Esophagus muscularis mucosa (tissue), 4 donors: ENCODE measurements at regions not wholly inside any gene's neighbourhood (a gene's known extent, or its start where the extent isn't known, plus 50 kb on each side); places are given as distances from the start of the nearest gene placed in this dataset.

Source experiments
- DNase-seq: peaks from one replicate; pipeline ENCODE4 v3.0.0-alpha.2; 2017; ENCODE audit errors: extremely low spot score
- H3K27ac ChIP-seq, 4 donors: fragments of 200-600 bp; sonication (generic); replicated peaks in 1 of 4; 1 replicate in 3 of 4; 2 replicates in 1 of 4; pipeline ENCODE4 v1.5.1; 2016 to 2019; ENCODE audit warnings: mild to moderate bottlenecking in 1 of 4
- H3K27me3 ChIP-seq, 4 donors: fragments of 200-600 bp; sonication (generic); one replicate each; pipeline versions ENCODE4 v1.5.1 to v1.6.0; 2016 to 2019
- H3K36me3 ChIP-seq, 4 donors: fragments of 200-600 bp; sonication (generic); one replicate each; pipeline ENCODE4 v1.5.1; 2016 to 2019
- H3K4me1 ChIP-seq, 4 donors: fragments of 200-600 bp; sonication (generic); one replicate each; pipeline ENCODE4 v1.5.1; 2016 to 2019
- H3K4me3 ChIP-seq, 4 donors: fragments of 200-600 bp; sonication (generic); 1 replicate in 2 of 4; 2 replicates in 2 of 4; pipeline ENCODE4 v1.5.1; 2016 to 2019; ENCODE audit warnings: mild to moderate bottlenecking in 4 of 4, moderate library complexity in 1 of 4
- H3K9me3 ChIP-seq, 4 donors: fragments of 200-600 bp; sonication (generic); 1 replicate in 3 of 4; 2 replicates in 1 of 4; pipeline ENCODE4 v1.5.1; 2016 to 2019
- CTCF ChIP-seq, 3 experiments: fragments of 200-600 bp in 2 of 3; fragments of 450-650 bp in 1 of 3; sonication (generic) in 2 of 3; IDR thresholded peaks; one replicate each; pipeline ENCODE4 v1.5.1; 2017 to 2019; ENCODE audit warnings: antibody characterized with exemption in 3 of 3, mild to moderate bottlenecking in 2 of 3, moderate library complexity in 1 of 3
- EP300 ChIP-seq: sonication (generic); formaldehyde crosslinking; IDR thresholded peaks from one replicate; pipeline ENCODE4 v1.6.1; 2017; ENCODE audit warnings: antibody characterized with exemption
- POLR2A ChIP-seq: fragments of 450-650 bp; IDR thresholded peaks from one replicate; pipeline ENCODE4 v1.6.1; 2017; ENCODE audit warnings: antibody characterized with exemption, moderate library complexity, mild to moderate bottlenecking, low read depth
- POLR2AphosphoS5 ChIP-seq, 2 donors: sonication (generic); formaldehyde crosslinking; IDR thresholded peaks; one replicate each; pipeline ENCODE4 v1.6.1; 2017; ENCODE audit warnings: antibody characterized with exemption in 2 of 2
- WGBS: methylation state at CpG from one replicate; pipeline ENCODE4 v1.1.5; 2018; 5-methylcytosine and 5-hydroxymethylcytosine counted together
- intact Hi-C: fragments of 100-400 bp; cut with DNase I; formaldehyde crosslinking; loops from one replicate; pipeline ENCODE4 v1.15.1; 2023

GRCh38 chr1:97006044-97006661 lies 284.6 kb downstream of the PTBP2 start:
- DNase-seq: no peak
- Histone ChIP-seq H3K27ac (no peak overlapping the region), H3K4me1 (no peaks in the 10 kb centered on the region), H3K27me3 (no peaks in the 10 kb centered on the region), H3K9me3 (no peaks in the 10 kb centered on the region), H3K4me3 (no peak overlapping the region), H3K36me3 (no peaks in the 10 kb centered on the region)
- no peak for TF ChIP-seq POLR2A
- TF ChIP-seq EP300: no peak
- no peak for TF ChIP-seq POLR2AphosphoS5 (IDR thresholded peaks at IDR 0.05)
- no peak for TF ChIP-seq CTCF (IDR thresholded peaks at IDR 0.05)
- intact Hi-C loops: no loop called here
- 75% methylated on average over 7 of the region's 7 CpGs for WGBS

GRCh38 chr1:97007840-97008604 lies 286.4 kb downstream of the PTBP2 start:
- DNase-seq: no peak
- no peaks in the 10 kb centered on the region for H3K36me3 ChIP-seq
- H3K4me3 ChIP-seq: no peak overlapping the region
- intact Hi-C loops: no loop called here
- H3K4me1 ChIP-seq: no peaks in the 10 kb centered on the region
- H3K27me3 ChIP-seq: no peaks in the 10 kb centered on the region
- no peaks in the 10 kb centered on the region for H3K9me3 ChIP-seq
- no peak overlapping the region for H3K27ac ChIP-seq
- TF ChIP-seq POLR2AphosphoS5 (IDR thresholded peaks at IDR 0.05) (no peak), CTCF (IDR thresholded peaks at IDR 0.05) (no peak), EP300 (no peak), POLR2A (no peak)

- no peaks in the 10 kb centered on the region for H3K4me1 ChIP-seq
- no peak for TF ChIP-seq CTCF (IDR thresholded peaks at IDR 0.05)
- TF ChIP-seq EP300: no peak
- no peak for TF ChIP-seq POLR2AphosphoS5 (IDR thresholded peaks at IDR 0.05)
- no peak for TF ChIP-seq POLR2A
- H3K4me3 ChIP-seq: no peak overlapping the region
- H3K27me3 ChIP-seq: no peaks in the 10 kb centered on the region
- WGBS: 96% methylated on average over 5 of the region's 5 CpGs
- H3K9me3 ChIP-seq: no peaks in the 10 kb centered on the region
- no peaks in the 10 kb centered on the region for H3K36me3 ChIP-seq
- no peak overlapping the region for H3K27ac ChIP-seq
- intact Hi-C loops: no loop called here
- DNase-seq: no peak
Measured at GRCh38 chr1:97010566-97011264, 289.1 kb downstream of the PTBP2 start.

GRCh38 chr1:97013136-97013535 lies 291.6 kb downstream of the PTBP2 start:
- H3K9me3 ChIP-seq: no peaks in the 10 kb centered on the region
- H3K27ac ChIP-seq: no peak overlapping the region
- H3K4me1 ChIP-seq: no peaks in the 10 kb centered on the region
- H3K27me3 ChIP-seq: no peaks in the 10 kb centered on the region
- H3K4me3 ChIP-seq: no peak overlapping the region
- 93% methylated on average over 2 of the region's 2 CpGs for WGBS
- intact Hi-C loops: no loop called here
- DNase-seq: no peak
- no peaks in the 10 kb centered on the region for H3K36me3 ChIP-seq
- no peak for TF ChIP-seq POLR2A
- TF ChIP-seq EP300: no peak
- TF ChIP-seq POLR2AphosphoS5 (IDR thresholded peaks at IDR 0.05): no peak
- no peak for TF ChIP-seq CTCF (IDR thresholded peaks at IDR 0.05)
